H1 (cell line): ENCODE measurements at regions not wholly inside any gene's neighbourhood (a gene's known extent, or its start where the extent isn't known, plus 50 kb on each side); places are given as distances from the start of the nearest gene placed in this dataset.

Experiments
- CTCF ChIA-PET: fragments of 300-600 bp; sonication (Branson Sonifier 250); formaldehyde crosslinking; loops from one replicate; lab custom pipeline; 2021; ENCODE audit not compliant: partially characterized antibody; lab: Charles Lee
- POLR2A ChIA-PET: fragments of 300-600 bp; sonication (Branson Sonifier 250); formaldehyde crosslinking; loops from one replicate; lab custom pipeline; 2021; ENCODE audit warnings: inconsistent platforms; ENCODE audit not compliant: partially characterized antibody; lab: Charles Lee
- DNase-seq, 2 experiments: peaks; one replicate each; pipeline versions ENCODE4 v3.0.0 to v3.0.0-alpha.2; 2010 to 2022; ENCODE audit warnings: low spot score in 2 of 2, low read depth in 1 of 2, mixed read lengths in 1 of 2
- FAIRE-seq: peaks from 2 replicates; lab custom pipeline; 2011; peaks lifted over from hg19 to GRCh38; lab: Jason Lieb, UNC
- H2AFZ ChIP-seq: 2 replicates; pipeline ENCODE4 v1.8.1; 2012; ENCODE audit warnings: low read length, inconsistent platforms
- H2AK5ac ChIP-seq: 2 replicates; pipeline ENCODE4 v1.6.1; 2013; ENCODE audit warnings: low read depth, low read length
- H2BK120ac ChIP-seq: replicated peaks from 2 replicates; pipeline ENCODE3; 2013; ENCODE audit warnings: low read depth, low read length, inconsistent platforms
- H2BK12ac ChIP-seq: 2 replicates; pipeline ENCODE4 v1.6.1; 2013; ENCODE audit warnings: low read depth, low read length
- H2BK15ac ChIP-seq: 2 replicates; pipeline ENCODE4 v1.6.1; 2013; ENCODE audit warnings: low read length
- H2BK20ac ChIP-seq: 2 replicates; pipeline ENCODE4 v1.6.1; 2013; ENCODE audit warnings: low read length
- H2BK5ac ChIP-seq: 2 replicates; pipeline ENCODE4 v1.6.1; 2013; ENCODE audit warnings: low read depth, low read length
- H3K14ac ChIP-seq: 2 replicates; pipeline ENCODE4 v1.6.1; 2013; ENCODE audit warnings: inconsistent platforms; ENCODE audit not compliant: insufficient read length
- H3K18ac ChIP-seq: 2 replicates; pipeline ENCODE4 v1.6.1; 2013; ENCODE audit warnings: low read length; ENCODE audit errors: extremely low read depth
- H3K23ac ChIP-seq: 2 replicates; pipeline ENCODE4 v1.6.1; 2013; ENCODE audit warnings: inconsistent platforms; ENCODE audit not compliant: insufficient read length
- H3K23me2 ChIP-seq: 2 replicates; pipeline ENCODE4 v1.6.1; 2013; ENCODE audit warnings: low read depth, low read length
- H3K27ac ChIP-seq: 2 replicates; pipeline ENCODE4 v1.6.1; 2011; ENCODE audit warnings: low read depth, low read length, inconsistent platforms
- H3K27me3 ChIP-seq, 4 experiments: replicated peaks in 1 of 4; 1 replicate in 1 of 4; 2 replicates in 3 of 4; pipeline versions ENCODE4 v1.6.1 to v1.8.1; 2011 to 2013; ENCODE audit warnings: low read length in 3 of 4, mild to moderate bottlenecking in 3 of 4, inconsistent platforms in 2 of 4, mixed read lengths in 2 of 4, moderate library complexity in 1 of 4; ENCODE audit not compliant: control insufficient read depth in 3 of 4, insufficient read depth in 3 of 4; ENCODE audit errors: extremely low read depth in 1 of 4
- H3K36me3 ChIP-seq, 4 experiments: 2 replicates each; pipeline versions ENCODE4 v1.6.1 to v1.8.1; 2011 to 2013; ENCODE audit warnings: mild to moderate bottlenecking in 4 of 4, low read length in 3 of 4, moderate library complexity in 2 of 4, control low read depth in 1 of 4, inconsistent platforms in 1 of 4; ENCODE audit not compliant: insufficient read depth in 4 of 4, control insufficient read depth in 2 of 4
- H3K4ac ChIP-seq: replicated peaks from 2 replicates; pipeline ENCODE3; 2013; ENCODE audit warnings: low read length, low read depth, mixed read lengths, inconsistent platforms; ENCODE audit not compliant: insufficient read length
- H3K4me1 ChIP-seq, 4 experiments: replicated peaks in 1 of 4; 1 replicate in 1 of 4; 2 replicates in 3 of 4; pipeline versions ENCODE4 v1.6.1 to v1.8.1; 2011 to 2013; ENCODE audit warnings: low read length in 3 of 4, inconsistent platforms in 2 of 4, mixed read lengths in 1 of 4; ENCODE audit not compliant: insufficient read depth in 4 of 4, control insufficient read depth in 3 of 4
- H3K4me2 ChIP-seq, 2 experiments: 2 replicates each; pipeline versions ENCODE4 v1.6.1 to v1.8.1; 2011 to 2013; ENCODE audit warnings: low read depth in 2 of 2, low read length in 2 of 2, control low read depth in 1 of 2, inconsistent platforms in 1 of 2, mild to moderate bottlenecking in 1 of 2; ENCODE audit not compliant: insufficient read depth in 1 of 2
- H3K4me3 ChIP-seq, 4 experiments: fragments of 200-600, 300-600 bp in 1 of 4; sonication (generic), shearing (Covaris generic), sonication (Bioruptor Twin) in 1 of 4; 2 replicates each; pipeline versions ENCODE4 v1.5.1 to v1.8.1; 2011 to 2016; ENCODE audit warnings: low read length in 4 of 4, low read depth in 3 of 4, control low read depth in 2 of 4, inconsistent platforms in 2 of 4, mild to moderate bottlenecking in 2 of 4, mixed read lengths in 1 of 4, moderate library complexity in 1 of 4; ENCODE audit not compliant: insufficient read depth in 2 of 4; ENCODE audit errors: extremely low read depth in 1 of 4
- H3K56ac ChIP-seq: replicated peaks from 2 replicates; pipeline ENCODE3; 2013; ENCODE audit warnings: low read depth, mild to moderate bottlenecking, mixed read lengths, low read length, inconsistent platforms; ENCODE audit not compliant: insufficient read length
- H3K79me1 ChIP-seq: 2 replicates; pipeline ENCODE4 v1.6.1; 2013; ENCODE audit warnings: low read depth, low read length, control low read depth
- H3K79me2 ChIP-seq, 2 experiments: 2 replicates each; pipeline versions ENCODE4 v1.6.1 to v1.8.1; 2012 to 2013; ENCODE audit warnings: low read length in 2 of 2, mild to moderate bottlenecking in 2 of 2, inconsistent platforms in 1 of 2; ENCODE audit not compliant: insufficient read depth in 2 of 2, control insufficient read depth in 1 of 2
- H3K9ac ChIP-seq, 4 experiments: replicated peaks in 1 of 4; 1 replicate in 1 of 4; 2 replicates in 3 of 4; pipeline versions ENCODE4 v1.6.1 to v1.8.1; 2011 to 2013; ENCODE audit warnings: low read depth in 3 of 4, low read length in 3 of 4, control low read depth in 2 of 4, mild to moderate bottlenecking in 2 of 4, moderate library complexity in 2 of 4, inconsistent platforms in 1 of 4; ENCODE audit errors: extremely low read depth in 1 of 4
- H3K9me3 ChIP-seq, 2 experiments: 2 replicates each; pipeline versions ENCODE4 v1.6.1 to v1.8.1; 2012 to 2013; ENCODE audit warnings: mild to moderate bottlenecking in 2 of 2, moderate library complexity in 2 of 2, control low read depth in 1 of 2, inconsistent platforms in 1 of 2, low read depth in 1 of 2, low read length in 1 of 2, mixed read lengths in 1 of 2; ENCODE audit not compliant: insufficient read depth in 2 of 2
- H4K20me1 ChIP-seq, 2 experiments: replicated peaks in 1 of 2; 2 replicates each; pipeline versions ENCODE3 to v1.8.1; 2011 to 2013; ENCODE audit warnings: inconsistent platforms in 2 of 2, low read length in 2 of 2, mild to moderate bottlenecking in 1 of 2; ENCODE audit not compliant: insufficient read depth in 2 of 2, control insufficient read depth in 1 of 2
- H4K5ac ChIP-seq: 2 replicates; pipeline ENCODE4 v1.6.1; 2013; ENCODE audit warnings: low read length, low read depth, mixed read lengths, inconsistent platforms; ENCODE audit not compliant: insufficient read length
- H4K8ac ChIP-seq: 2 replicates; pipeline ENCODE4 v1.8.0; 2013; ENCODE audit warnings: mild to moderate bottlenecking, moderate library complexity, low read length, inconsistent platforms; ENCODE audit not compliant: insufficient read depth; ENCODE audit errors: extremely low read depth
- H4K91ac ChIP-seq: replicated peaks from 2 replicates; pipeline ENCODE3; 2013; ENCODE audit warnings: low read length, mixed read lengths, inconsistent platforms; ENCODE audit not compliant: insufficient read length
- ASH2L ChIP-seq: fragments of 200-600, 300-600 bp; sonication (generic); IDR thresholded peaks from one replicate; pipeline ENCODE4 v1.7.1; 2017; ENCODE audit warnings: low read length
- CHD1 ChIP-seq: IDR thresholded peaks from 2 replicates; pipeline ENCODE4 v1.6.1; 2012; ENCODE audit warnings: low read depth, low read length, improper control_type of control experiment
- CHD2 ChIP-seq: IDR thresholded peaks from 2 replicates; pipeline ENCODE4 v1.6.1; 2012; ENCODE audit warnings: low read length, improper control_type of control experiment
- EGR1 ChIP-seq: IDR thresholded peaks from 2 replicates; pipeline ENCODE4 v1.6.1; 2011; ENCODE audit warnings: low read depth, low read length, borderline replicate concordance
- EP300 ChIP-seq, 2 experiments: IDR thresholded peaks; 1 replicate in 1 of 2; 2 replicates in 1 of 2; pipeline ENCODE4 v1.6.1; 2011 to 2012; ENCODE audit warnings: low read depth in 2 of 2, low read length in 2 of 2, mild to moderate bottlenecking in 2 of 2, borderline replicate concordance in 1 of 2, inconsistent platforms in 1 of 2, moderate library complexity in 1 of 2
- GTF2F1 ChIP-seq: IDR thresholded peaks from 2 replicates; pipeline ENCODE4 v1.6.1; 2012; ENCODE audit warnings: low read depth, low read length, improper control_type of control experiment, borderline replicate concordance
- HDAC6 ChIP-seq: IDR thresholded peaks from one replicate; pipeline ENCODE4 v1.7.1; 2012; ENCODE audit warnings: low read depth, mild to moderate bottlenecking, inconsistent platforms, low read length, moderate library complexity
- MAFK ChIP-seq: IDR thresholded peaks from 2 replicates; pipeline ENCODE4 v1.6.1; 2012; ENCODE audit warnings: low read depth, mild to moderate bottlenecking, improper control_type of control experiment, low read length
- RFX5 ChIP-seq: IDR thresholded peaks from 2 replicates; pipeline ENCODE4 v1.6.1; 2011; ENCODE audit warnings: low read depth, low read length, improper control_type of control experiment, borderline replicate concordance
- SIRT6 ChIP-seq: IDR thresholded peaks from one replicate; pipeline ENCODE4 v1.7.1; 2012; ENCODE audit warnings: low read length, inconsistent platforms
- TAF7 ChIP-seq: optimal IDR thresholded peaks from 2 replicates; pipeline ENCODE3; 2011; ENCODE audit warnings: low read depth, mild to moderate bottlenecking, inconsistent platforms, low read length, moderate library complexity, borderline replicate concordance
- TBP ChIP-seq: IDR thresholded peaks from 2 replicates; pipeline ENCODE4 v1.6.1; 2011; ENCODE audit warnings: low read depth, low read length, improper control_type of control experiment
- WGBS, 2 experiments: shearing (Covaris generic) in 1 of 2; methylation state at CpG; one replicate each; pipeline versions ENCODE4 v1.1.6 to v1.1.7; 2013 to 2015; ENCODE audit warnings: low lambda C conversion rate in 2 of 2, mixed read lengths in 2 of 2, inconsistent platforms in 1 of 2, low coverage in 1 of 2, missing lambda C conversion rate in 1 of 2; ENCODE audit not compliant: insufficient replicate concordance in 2 of 2, insufficient coverage in 1 of 2, insufficient read length in 1 of 2; ENCODE audit errors: extremely low coverage in 1 of 2, missing lambda C conversion rate in 1 of 2; 5-methylcytosine and 5-hydroxymethylcytosine counted together

DNA sequence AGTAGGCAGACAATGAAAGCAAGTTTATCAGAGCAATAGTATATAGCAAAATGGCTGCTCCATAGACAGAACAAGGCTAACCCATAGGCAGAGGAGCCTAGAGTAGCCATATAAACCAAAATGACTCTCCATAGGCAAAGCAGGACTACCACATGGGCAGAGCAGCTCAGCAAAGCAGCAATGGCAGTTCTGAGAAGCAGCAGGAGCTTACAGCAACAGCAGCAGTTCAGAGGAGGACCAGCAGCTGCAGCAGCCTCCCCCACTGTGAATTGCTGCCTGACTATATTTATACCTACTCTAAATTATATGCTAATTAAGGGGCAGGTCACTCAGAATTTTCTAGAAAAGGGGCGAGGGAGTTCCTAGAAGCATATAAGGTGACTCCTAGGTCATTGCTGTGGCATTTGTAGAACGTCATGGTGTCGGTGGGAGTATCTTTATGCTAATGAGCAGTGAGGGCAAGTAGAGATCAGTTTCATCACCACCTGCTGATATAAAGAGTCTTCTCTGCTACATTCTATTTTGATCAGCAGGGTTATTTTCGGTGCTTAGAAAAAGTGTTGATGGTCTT is 1115.5 kb downstream of the DTWD2 start:
- no peak overlapping the region for H2BK20ac ChIP-seq
- 85% methylated on average over 4 of the region's 4 CpGs; no CpG with 5 or more reads in 1 of the 2 experiments for WGBS, 2 experiments

More for the DNA sequence above, 1115.5 kb downstream of the DTWD2 start:
- H3K79me1 ChIP-seq = no peaks in the 10 kb centered on the region
- DNase-seq (no peak), FAIRE-seq (no peak)
- no peak overlapping the region for H2BK12ac ChIP-seq
- H3K18ac ChIP-seq = no peak overlapping the region
- H4K5ac ChIP-seq = no peak overlapping the region
- H4K91ac ChIP-seq = no peak overlapping the region
- no peaks in the 10 kb centered on the region for H3K36me3 ChIP-seq
- no peaks in the 10 kb centered on the region for H3K4me1 ChIP-seq
- no peak overlapping the region for H2BK15ac ChIP-seq
- ChIA-PET CTCF (no interaction called here), POLR2A (no interaction called here)
- H3K4me3 ChIP-seq = no peak overlapping the region
- no peak overlapping the region for H3K4ac ChIP-seq
- no peak overlapping the region for H3K27ac ChIP-seq
- H4K8ac ChIP-seq = no peak overlapping the region
- H4K20me1 ChIP-seq = no peaks in the 10 kb centered on the region
- H3K4me2 ChIP-seq = no peak overlapping the region
- no peak overlapping the region for H3K14ac ChIP-seq
- H2BK120ac ChIP-seq = no peak overlapping the region
- TF ChIP-seq RFX5 (no peak), CHD1 (no peak), SIRT6 (no peak), EGR1 (no peak), HDAC6 (no peak), CHD2 (no peak), TBP (no peak), MAFK (no peak), GTF2F1 (no peak), TAF7 (no peak), EP300 (IDR thresholded peaks at IDR 0.05; ENCODE audit: borderline replicate concordance in 1 of 2, low read depth in 2 of 2, low read length in 2 of 2) (no peak), ASH2L (no peak)
- H2AK5ac ChIP-seq = no peak overlapping the region
- H2BK5ac ChIP-seq = no peak overlapping the region
- no peak overlapping the region for H3K23ac ChIP-seq
- H3K27me3 ChIP-seq = no peaks in the 10 kb centered on the region
- H3K9ac ChIP-seq = no peak overlapping the region
- H3K9me3 ChIP-seq = no peaks in the 10 kb centered on the region
- H2AFZ ChIP-seq = no peak overlapping the region
- no peaks in the 10 kb centered on the region for H3K79me2 ChIP-seq
- H3K56ac ChIP-seq = no peak overlapping the region
- no peaks in the 10 kb centered on the region for H3K23me2 ChIP-seq
